GM21529 (cell line): ENCODE measurements at regions not wholly inside any gene's neighbourhood (a gene's known extent, or its start where the extent isn't known, plus 50 kb on each side); places are given as distances from the start of the nearest gene placed in this dataset.
A peak's percentile ranks its signal among the peaks of the same experiment; 100 is the strongest.

Source experiments
- ATAC-seq: cut with Tn5 transposase; IDR thresholded peaks from one replicate; pipeline ENCODE4 v1.9.1; 2021; ENCODE audit not compliant: unreplicated experiment

DNA sequence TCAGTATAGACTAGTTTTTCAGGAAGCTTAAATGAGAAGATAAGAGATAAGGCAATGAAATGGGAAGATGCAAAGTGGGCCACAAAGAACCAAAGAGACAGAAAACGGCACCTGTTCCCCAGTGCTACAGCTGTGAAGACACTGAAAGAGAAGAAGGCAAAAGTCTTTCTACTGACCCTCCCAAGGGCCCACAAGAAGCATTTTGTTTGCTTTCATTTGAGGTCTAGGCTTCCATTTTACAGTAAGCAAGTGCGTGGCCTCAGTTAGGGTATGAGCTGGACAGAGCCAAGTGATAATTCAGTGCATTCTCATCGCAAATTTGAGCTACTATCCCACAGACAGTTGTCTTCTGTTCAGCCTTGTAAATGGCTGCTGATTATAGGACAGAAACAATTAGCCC is 53.4 kb upstream of the STK17B start:
- no peak for ATAC-seq

DNA sequence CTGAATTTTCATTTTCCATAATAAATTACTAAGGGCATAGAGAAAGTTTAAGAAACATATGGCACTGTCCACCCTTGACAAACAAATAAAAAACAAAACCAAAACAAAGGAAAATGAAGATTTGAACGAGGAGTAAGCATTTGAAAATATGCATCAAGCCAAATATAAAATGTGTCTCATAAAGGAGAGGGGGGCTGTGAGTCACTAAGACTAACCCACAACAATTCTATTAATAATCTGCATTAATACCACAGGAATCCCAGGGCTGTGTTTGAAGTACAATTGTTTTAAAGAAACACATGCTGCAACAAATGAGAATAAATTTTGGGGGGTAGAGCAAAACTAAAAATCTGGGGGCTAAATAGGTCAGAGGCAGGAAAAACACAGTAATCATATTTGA is 53.8 kb upstream of the STK17B start:
- no peak for ATAC-seq

DNA sequence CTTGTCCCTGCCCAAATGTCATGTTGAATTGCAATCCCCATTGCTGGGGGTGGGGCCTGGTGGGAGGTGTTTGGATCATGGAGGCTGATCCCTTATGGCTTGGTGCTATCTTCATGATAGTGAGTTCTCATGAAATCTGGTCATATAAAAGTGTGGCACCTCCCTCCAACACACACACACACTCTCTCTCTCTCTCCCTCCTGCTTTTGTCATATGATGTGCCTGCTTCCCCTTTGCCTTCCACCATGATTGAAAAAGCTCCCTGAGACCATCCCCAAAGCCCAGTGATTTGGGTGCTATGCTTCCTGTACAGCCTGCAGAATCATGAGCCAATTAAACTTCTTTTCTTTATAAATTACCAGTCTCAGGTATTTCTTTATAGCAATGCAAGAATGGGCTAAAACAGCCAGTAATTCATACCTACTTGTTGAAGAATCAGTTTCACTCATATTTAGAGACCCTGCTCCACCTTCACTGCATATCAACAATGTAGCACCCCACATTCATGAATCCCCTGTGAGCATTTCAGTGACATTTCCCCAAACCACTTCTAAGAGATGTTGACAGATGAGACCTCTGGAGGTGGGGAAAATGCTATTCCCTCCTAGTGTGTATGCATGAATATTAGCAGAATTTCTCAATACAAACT is 54.8 kb upstream of the STK17B start:
- no peak for ATAC-seq

DNA sequence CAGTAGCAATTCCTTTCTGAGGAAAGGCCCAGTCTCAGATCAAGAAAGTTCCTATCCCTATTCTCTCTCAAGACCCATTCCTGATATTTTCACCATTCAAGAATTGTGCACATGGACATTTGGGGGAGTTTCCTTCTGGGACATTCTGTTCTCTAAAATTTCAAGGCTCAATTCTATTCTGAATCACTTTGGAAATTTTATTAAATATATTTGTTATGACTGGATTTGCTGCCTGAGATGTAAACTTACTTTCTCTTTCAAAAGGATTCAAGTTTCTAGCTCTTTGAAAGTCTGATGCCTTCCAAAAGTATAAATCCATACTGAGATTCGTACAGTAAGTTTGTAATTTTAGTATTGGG is 55.3 kb upstream of the STK17B start:
- ATAC-seq: no peak

DNA sequence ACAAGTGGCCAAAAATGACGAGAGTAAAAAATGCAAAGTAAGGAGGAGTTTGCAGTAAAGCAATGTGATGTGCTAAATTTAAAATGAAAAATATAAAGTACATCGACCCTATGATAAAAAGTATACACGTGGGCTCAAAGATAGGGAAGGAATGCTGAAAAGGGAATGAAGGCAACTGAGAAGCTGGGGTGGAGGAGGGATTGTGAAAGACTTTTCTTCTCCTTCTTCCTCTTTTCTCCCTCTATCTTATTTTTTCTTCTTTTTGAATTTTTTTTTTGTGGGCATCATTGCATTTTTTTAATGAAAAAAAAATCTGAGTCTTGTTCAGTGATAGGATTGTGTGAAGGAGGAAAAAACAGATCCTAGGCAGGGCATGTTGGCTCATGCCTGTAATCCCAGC is 57.6 kb upstream of the STK17B start:
- no peak for ATAC-seq

DNA sequence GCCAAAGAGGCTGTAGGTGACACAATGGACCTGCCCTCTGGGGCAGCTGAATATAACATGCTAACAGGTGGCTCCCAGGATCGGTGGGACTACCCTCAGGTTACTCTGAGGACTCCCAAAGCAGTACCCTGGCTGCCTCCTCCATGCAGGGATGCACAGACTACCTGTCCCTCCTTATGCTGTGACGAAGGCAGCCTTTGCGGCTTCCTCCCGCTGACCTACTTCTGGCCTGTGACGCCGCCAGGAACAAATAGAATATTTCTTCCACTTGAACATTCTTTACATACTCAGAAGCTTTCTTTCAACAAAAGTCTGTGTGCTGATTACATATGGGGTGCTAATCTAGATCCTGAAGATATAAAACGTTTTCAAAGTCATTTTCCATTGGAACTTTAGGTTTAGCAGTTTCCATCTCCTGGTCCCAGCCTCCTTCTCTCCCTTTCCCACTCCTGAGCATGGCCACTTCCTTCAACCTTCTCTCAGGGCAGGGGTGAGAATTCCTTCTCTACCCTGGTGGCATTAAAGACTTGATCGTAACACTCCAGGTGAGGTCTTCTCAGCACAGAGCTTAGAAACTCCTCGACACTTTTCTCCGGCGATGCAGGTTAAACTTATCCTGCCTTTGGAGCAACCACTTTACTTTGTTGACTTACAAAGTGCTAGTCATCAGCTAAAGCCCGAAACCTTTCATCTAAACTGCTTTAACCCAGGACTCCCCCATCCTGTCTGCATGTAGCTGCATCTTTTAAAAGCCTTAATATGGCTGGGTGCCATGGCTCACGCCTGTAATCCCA is 58.9 kb upstream of the STK17B start:
- no peak for ATAC-seq

DNA sequence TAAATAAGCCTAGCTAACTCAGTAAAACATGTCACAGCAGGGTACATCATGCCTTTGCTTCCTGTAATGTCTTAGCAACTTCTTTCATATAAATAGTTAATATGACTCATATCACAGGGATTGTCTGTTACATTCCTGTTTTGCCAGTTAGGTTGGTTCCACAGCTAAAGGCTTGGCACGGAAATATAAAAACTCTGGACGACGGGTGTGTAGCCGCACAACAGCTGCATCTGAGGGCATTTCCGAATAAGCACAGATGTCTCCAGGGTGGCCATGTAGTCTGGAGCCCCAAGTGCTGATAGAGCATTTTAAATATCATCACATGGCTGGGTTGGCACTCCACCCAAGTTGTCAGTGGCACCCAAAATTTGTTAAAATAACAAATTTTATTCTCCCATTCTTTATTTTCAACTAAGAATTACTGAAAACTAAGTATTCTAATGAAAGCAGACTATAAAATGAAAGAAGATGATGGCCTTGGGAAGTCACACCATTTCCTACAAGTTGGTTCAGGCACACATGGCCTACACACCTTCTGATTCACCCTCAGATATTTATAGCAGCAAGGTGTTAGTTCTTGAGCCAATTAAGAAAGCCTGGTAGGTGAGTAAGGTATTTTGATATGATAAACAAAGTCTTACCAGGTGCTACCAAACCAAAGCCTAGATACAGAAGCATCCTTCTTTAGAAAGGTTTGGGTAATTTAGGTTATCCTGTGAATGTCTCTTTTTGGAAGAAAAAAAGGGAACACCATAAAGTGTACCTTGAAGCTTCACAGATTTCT is 61.8 kb upstream of the STK17B start:
- ATAC-seq: no peak

DNA sequence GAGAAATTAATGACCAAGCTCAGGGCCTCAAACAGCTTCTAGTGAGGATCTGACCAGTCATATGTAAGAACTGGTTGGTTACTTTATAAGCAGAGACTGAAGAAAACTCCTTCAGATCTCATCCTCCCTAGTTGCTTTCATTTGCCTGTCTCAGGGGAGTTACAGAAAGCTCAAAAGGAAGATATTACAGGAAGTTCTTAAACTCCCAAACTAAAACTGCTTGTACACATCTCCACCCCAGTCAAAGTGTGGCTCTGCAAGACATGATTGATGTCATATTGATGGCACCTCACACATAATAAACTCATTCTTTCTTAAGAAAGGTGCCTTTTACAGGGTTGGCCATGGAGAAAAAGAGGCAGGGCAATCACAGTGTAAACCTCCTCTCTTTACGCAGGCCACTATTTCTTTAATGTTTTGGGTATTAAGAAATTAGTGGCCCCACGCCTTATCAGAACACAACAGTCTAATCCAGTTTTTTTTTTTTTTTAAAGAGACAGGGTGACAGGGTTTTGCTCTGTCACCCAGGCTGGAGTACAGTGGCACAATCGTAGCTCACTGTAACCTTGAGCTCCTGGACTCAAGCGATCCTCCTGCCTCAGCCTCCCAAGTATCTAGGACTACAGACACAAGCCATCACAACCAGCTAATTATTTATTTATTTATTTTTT is 62.6 kb upstream of the STK17B start:
- ATAC-seq: peak; percentile 83

DNA sequence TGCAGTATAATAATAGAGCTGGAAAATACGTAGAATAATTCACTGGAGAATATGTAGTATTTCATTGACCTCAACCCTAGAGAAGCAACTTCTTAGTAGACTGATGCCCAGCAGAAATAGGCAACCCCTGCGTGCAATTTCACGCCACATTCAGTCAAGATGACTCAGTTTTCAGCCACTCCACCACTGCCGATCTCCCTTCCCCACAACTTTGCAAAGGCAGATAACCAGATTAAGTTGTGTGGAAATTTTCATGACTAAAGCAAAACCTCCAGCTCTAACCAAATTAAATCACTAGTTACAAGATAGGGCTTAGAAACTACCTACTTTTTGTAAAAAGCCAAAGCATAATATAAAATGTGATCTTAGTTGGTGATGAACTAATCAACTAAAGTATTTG is 63.3 kb upstream of the STK17B start:
- no peak for ATAC-seq

DNA sequence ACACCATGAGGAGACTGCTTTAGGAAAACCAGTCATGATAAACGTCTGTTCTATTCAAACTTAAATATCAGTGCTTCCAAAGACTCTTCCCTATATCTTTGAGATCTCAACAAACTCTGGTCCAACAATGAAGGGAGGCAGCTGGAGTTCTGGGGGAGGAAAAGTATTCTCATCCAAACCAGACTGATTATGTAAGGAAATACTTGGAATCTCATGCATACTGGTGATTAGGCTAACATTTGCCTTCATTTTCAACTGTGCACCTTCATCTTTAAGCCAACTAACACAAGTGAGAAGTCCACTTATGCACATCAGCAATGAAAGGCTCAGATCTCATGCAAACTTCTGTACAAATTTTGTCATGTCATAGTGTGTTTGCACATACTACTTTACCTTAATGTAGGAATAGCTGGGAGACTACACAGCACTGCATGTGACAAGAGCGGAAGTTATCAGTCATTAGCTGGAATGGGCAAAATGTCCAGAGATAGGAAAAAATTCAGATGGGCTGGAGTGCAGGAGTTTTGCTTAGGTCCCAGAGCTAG is 67.5 kb upstream of the STK17B start:
- no peak for ATAC-seq

DNA sequence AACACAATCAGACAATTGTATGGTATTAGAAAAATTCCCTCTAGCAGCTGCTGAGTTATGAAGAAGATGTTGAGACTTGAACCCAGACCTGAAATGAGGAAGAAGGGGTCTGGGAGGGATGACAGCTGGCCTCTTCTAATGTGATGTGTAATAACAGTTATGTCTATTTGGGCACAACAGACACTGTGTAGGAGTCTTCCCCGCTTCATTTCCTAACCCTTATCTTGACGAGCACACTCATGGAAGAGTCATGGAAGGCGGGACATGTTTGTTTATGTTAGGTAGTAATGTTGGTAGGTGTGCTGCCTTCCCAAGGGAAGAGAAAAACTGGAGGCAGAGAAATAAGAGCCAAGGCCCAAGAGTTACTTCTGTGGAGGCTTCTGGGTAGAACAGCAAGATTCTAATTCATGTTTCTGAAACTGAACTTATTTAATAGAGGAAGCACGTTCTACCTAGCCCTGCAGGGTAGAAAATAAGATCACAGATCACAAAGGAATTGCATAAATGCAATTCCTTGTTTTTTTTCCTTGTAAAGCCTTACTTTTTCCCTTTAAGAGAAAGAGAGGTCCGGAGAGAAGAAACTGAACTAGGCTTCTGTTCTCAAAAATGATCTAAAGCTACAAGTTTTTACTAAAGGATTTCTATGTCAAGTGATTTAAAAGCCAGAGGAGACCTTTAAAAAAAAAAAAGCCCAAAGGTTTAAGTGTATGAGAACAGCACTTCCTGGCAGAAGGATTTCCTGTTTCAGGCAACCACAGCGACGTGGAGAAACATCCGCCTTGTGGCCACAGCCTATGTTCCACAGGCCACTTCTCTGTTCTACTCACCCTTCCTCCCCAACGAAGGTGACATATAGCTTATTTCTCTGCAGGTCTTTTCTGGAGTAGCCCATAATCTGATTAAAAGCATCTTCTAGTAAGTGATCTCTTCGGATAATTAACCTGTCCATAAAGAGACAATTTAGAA is 68.5 kb upstream of the STK17B start:
- peak; percentile 88 for ATAC-seq

DNA sequence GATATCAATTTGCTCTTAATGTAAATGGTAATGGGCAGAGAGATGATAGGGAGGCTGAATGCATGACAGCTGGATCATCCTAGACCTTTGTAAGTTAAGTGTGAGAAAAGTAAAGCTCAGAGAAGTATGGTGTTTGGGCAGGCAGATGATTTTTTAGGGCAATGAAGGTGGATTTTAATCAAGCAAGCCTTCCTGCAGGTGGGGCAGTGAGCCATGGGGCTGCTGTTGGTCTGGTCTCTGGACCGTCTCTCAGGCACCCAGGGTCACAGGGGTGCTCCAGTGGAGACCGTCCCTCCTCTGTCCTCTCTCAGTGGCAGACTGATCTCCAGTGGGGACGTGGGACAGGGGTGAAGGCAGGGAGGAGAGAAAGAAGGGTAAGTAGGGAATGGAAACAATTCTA is 69.8 kb upstream of the STK17B start:
- no peak for ATAC-seq

DNA sequence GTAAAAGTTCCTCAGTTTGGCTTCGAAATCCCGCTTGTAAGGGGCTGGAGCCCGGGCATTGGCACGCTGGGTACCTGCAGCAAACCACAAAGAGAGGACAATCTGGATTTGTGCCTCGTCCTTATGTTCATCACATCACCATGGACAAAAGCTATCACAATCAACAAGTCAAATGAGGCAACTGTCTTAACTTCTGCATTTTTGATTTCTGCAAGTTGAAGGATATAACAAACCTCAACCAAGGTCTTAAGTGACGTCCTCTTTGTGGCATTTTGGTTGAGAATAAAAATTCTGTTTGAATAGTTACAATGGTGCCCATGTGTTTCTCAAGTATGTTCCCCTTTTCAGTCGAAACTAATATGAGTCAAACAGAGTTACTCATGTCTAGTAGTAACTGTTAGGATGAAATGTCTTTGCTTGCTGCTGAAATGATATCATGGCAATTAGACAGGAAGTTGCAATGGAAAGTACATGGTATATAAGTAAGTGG is 70.8 kb upstream of the STK17B start:
- peak; percentile 76 for ATAC-seq

DNA sequence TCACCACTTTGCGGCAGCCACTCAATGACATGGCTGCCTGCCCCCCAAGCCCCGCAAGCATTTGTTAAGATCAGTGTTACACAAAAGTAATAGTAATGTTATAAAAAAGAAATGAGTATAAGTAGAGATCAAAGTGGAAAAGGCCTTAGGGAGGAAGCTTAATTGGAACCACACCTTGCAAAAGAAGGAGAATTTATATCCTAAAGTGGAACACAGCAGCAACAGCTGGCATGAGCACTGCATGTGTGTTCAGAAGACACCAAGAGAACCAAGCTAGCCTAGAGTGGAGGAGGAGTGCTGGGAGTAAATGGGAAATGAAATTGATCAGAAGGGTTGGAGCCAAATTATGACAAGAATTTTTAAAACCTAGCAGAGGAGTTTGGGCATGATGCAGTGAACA is 73.1 kb upstream of the STK17B start:
- no peak for ATAC-seq

DNA sequence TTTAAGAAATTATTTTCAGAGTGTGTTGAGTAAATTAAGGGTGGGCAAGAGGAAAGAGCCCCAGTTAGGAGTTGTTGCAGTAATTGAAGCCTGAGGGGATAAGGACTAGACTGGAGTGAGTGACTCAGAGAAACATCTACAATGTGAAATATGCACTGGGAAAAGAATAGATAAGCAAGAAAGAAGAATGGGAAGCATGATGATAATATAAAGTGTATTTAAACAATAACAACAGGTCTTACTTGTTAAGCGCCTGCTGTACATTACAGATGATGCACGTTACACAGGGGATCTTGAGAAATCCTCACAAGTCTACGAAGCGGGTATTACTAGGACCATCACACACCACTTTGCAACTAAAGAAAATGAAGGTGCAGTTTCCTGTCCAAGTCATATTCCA is 73.6 kb upstream of the STK17B start:
- ATAC-seq: no peak

DNA sequence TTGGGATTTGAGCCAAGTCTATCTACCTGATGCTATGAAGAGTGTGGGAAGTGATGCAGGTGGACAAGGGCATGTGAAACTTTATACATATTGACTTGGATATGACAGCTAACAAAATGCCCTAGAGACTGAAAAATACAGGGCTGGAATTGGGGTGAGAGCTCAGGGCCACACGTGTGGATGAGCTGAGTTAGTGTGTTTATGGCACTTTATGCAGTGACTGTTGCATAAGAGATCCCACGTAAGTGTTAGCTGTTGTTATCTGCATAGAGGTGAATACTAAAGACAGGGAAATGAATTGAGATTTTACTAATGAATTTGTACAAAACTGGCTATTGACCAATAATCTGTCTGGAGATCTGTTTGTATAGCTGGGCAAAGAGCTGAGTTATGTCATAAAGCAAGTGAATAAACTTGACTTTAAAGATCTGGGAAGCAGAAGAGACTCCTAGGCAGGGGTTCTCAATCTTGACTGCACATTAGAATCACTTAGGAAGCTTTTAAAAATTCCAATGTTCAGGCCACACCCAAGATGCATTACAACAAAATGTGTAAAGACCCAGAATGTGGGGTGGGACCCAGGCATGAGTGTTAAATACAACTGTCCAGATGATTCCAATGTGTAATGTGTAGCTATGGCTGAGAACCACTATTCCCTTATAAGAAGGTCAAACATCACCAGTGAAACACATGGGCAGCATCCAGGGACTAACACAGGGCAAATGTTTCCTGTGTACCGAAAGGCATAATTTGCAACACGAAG is 74.2 kb upstream of the STK17B start:
- ATAC-seq: no peak

DNA sequence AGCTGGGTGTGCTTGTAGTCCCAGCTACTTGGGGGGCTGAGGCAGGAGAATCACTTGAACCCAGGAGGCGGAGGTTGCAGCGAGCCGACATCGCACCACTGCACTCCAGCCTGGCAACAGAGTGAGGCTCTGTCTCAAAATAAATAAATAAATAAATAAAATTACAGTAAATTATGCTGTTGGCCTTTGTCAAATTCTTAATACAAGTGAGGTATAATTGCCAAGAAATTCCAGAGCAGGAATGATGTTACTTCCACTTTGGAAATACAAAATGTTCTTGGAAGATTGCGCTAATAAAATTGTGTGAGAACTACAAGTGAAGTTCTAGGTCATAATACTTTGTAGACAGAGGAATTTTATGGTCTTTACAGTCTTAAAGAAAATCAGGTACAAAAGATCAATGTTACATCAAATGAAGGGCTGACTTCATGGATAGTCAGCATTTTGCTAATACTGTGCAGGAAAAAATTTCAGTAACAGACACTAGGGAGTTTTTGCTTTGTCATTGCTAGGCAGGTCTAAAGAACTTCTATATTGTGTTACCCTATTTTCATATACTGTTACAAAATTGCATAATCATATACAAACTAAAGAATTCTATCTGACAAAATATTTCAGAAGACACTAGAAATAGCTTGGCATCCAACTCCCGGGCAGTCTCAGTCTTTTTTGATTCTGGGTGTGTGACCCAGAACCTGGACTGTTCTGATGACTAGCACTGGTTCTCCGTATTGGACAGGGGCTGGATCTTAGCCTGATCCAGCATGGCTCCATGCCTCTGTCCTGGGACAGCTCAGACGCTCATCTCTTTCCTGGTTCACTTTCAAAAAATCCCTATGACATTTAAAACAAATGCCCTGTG is 76.0 kb upstream of the STK17B start:
- ATAC-seq: no peak

DNA sequence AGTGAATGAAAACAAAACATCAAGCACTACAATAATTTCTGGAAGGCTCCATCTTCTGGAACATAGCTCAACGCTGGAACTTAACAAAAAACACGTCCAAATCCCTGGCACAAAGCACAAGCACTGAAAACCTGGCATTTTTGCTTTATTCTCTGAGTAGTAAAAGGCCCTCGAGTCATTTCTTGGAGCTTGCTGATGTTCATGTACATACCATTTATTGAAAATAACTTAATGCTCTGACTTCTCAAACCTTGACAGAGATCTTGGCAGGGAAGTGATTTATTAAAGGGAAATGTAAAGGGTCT is 76.5 kb upstream of the STK17B start:
- ATAC-seq: no peak
